Neural cell (in vitro differentiated cells): ENCODE measurements at regions not wholly inside any gene's neighbourhood (a gene's known extent, or its start where the extent isn't known, plus 50 kb on each side); places are given as distances from the start of the nearest gene placed in this dataset.

Experiments
- H2AFZ ChIP-seq: fragments of 200-600, 300-800 bp; sonication (generic), shearing (Covaris generic); 2 replicates; pipeline ENCODE4 v1.6.0; 2014; ENCODE audit warnings: low read depth, mild to moderate bottlenecking, antibody characterized with exemption, low read length, moderate library complexity
- H3F3A ChIP-seq: fragments of 200-600 bp; shearing (Covaris generic); 2 replicates; pipeline ENCODE4 v1.6.1; 2016; ENCODE audit warnings: mild to moderate bottlenecking, moderate library complexity, mixed read lengths, antibody characterized with exemption, low read length; ENCODE audit not compliant: insufficient read depth, poor library complexity, severe bottlenecking
- H3K27ac ChIP-seq: fragments of 200-600, 300-800 bp; sonication (generic), shearing (Covaris generic); 2 replicates; pipeline ENCODE4 v1.5.1; 2014; ENCODE audit warnings: mild to moderate bottlenecking, low read length, moderate library complexity
- H3K27me3 ChIP-seq: fragments of 300-800, 200-600 bp; sonication (generic), shearing (Covaris generic); 2 replicates; pipeline ENCODE4 v1.6.0; 2014; ENCODE audit warnings: mild to moderate bottlenecking, low read depth, low read length, moderate library complexity; ENCODE audit not compliant: insufficient read depth
- H3K36me3 ChIP-seq: fragments of 300-800, 200-600 bp; sonication (generic), shearing (Covaris generic); 2 replicates; pipeline ENCODE4 v1.5.1; 2014; ENCODE audit warnings: mild to moderate bottlenecking, antibody characterized with exemption, low read length, moderate library complexity; ENCODE audit not compliant: insufficient read depth
- H3K4me2 ChIP-seq: fragments of 300-800, 200-600 bp; sonication (generic), shearing (Covaris generic); 2 replicates; pipeline ENCODE4 v1.6.0; 2014; ENCODE audit warnings: mild to moderate bottlenecking, low read length
- H3K4me3 ChIP-seq: fragments of 300-800, 200-600 bp; sonication (generic), shearing (Covaris generic); 2 replicates; pipeline ENCODE4 v1.5.1; 2014; ENCODE audit warnings: mild to moderate bottlenecking, low read length, moderate library complexity
- H3K79me2 ChIP-seq: fragments of 200-600 bp; shearing (Covaris generic); replicated peaks from 2 replicates; pipeline ENCODE4 v1.6.0; 2014; ENCODE audit warnings: mild to moderate bottlenecking, low read length, moderate library complexity; ENCODE audit not compliant: insufficient read depth
- H3K9ac ChIP-seq: fragments of 300-800, 200-600 bp; sonication (generic), shearing (Covaris generic); 2 replicates; pipeline ENCODE4 v1.6.1; 2016; ENCODE audit warnings: mild to moderate bottlenecking, low read length, mixed read lengths
- H3K9me2 ChIP-seq: fragments of 200-600 bp; shearing (Covaris generic); 2 replicates; pipeline ENCODE4 v1.6.1; 2016; ENCODE audit warnings: mild to moderate bottlenecking, low read length, mixed read lengths; ENCODE audit not compliant: insufficient read depth
- H3K9me3 ChIP-seq: fragments of 200-600, 300-800 bp; sonication (generic), shearing (Covaris generic); 2 replicates; pipeline ENCODE4 v1.6.1; 2016; ENCODE audit warnings: mild to moderate bottlenecking, mixed run types, low read length, moderate library complexity, mixed read lengths
- H4K20me1 ChIP-seq: fragments of 200-600 bp; shearing (Covaris generic); 2 replicates; pipeline ENCODE4 v1.6.1; 2016; ENCODE audit warnings: mild to moderate bottlenecking, mixed run types; ENCODE audit not compliant: insufficient read depth
- EP300 ChIP-seq: fragments of 450-650 bp; conservative IDR thresholded peaks from 2 replicates; pipeline ENCODE4 v1.6.1; 2014; ENCODE audit warnings: antibody characterized with exemption, mild to moderate bottlenecking, moderate library complexity; ENCODE audit not compliant: poor library complexity, severe bottlenecking
- EZH2 ChIP-seq: fragments of 200-600, 300-800 bp; shearing (Covaris generic), sonication (generic); IDR thresholded peaks from 2 replicates; pipeline ENCODE4 v1.6.1; 2014; ENCODE audit warnings: antibody characterized with exemption, low read length, borderline replicate concordance, mild to moderate bottlenecking; ENCODE audit not compliant: insufficient read depth, poor library complexity, severe bottlenecking
- MXI1 ChIP-seq: fragments of 450-650 bp; conservative IDR thresholded peaks from 2 replicates; pipeline ENCODE4 v1.6.1; 2014; ENCODE audit warnings: antibody characterized with exemption, mild to moderate bottlenecking; ENCODE audit not compliant: poor library complexity, severe bottlenecking
- POLR2AphosphoS5 ChIP-seq: IDR thresholded peaks from 2 replicates; pipeline ENCODE4 v1.6.1; 2012
- RAD21 ChIP-seq: fragments of 450-650 bp; conservative IDR thresholded peaks from 2 replicates; pipeline ENCODE4 v1.6.1; 2014; ENCODE audit warnings: antibody characterized with exemption, mild to moderate bottlenecking, moderate library complexity
- SMC3 ChIP-seq: fragments of 450-650 bp; conservative IDR thresholded peaks from 2 replicates; pipeline ENCODE4 v1.6.1; 2014; ENCODE audit warnings: antibody characterized with exemption, mild to moderate bottlenecking, moderate library complexity; ENCODE audit not compliant: poor library complexity
- TAF1 ChIP-seq: IDR thresholded peaks from 2 replicates; pipeline ENCODE4 v1.6.1; 2012; ENCODE audit warnings: low read depth
- TF ChIP-seq, protein P1 (sequence below): fragments of 450-650 bp; IDR thresholded peaks from 2 replicates; pipeline ENCODE4 v1.5.1; 2014; ENCODE audit warnings: antibody characterized with exemption, mild to moderate bottlenecking, moderate library complexity; ENCODE audit not compliant: poor library complexity, severe bottlenecking
- TF ChIP-seq, protein P2 (sequence below): IDR thresholded peaks from 2 replicates; pipeline ENCODE4 v1.6.1; 2012; ENCODE audit warnings: borderline replicate concordance

DNA sequence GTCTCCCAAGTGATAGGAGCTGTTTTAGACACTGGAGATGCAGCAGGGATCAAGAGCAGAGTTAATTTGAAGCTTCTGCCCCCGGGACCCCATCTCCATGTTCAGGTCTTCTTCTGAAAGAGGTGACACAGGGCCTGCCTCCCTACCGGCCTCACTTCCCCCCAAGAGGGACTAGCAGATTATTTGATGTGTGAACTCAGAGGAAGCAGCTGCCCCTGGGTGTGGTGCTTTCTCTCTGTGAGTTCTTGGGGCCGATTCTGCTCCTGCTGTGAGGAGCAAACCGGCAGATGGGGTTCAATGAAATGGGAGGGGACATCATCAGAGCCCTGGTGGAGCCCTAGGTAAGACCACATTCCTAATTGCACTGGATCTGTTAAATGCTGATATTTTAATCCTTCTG lies 193.4 kb downstream of the FBXO15 start:
- no peaks in the 10 kb centered on the region for H3K9me2 ChIP-seq
- H3K4me2 ChIP-seq = no peak overlapping the region
- H3K36me3 ChIP-seq = no peaks in the 10 kb centered on the region
- H3K79me2 ChIP-seq = no peaks in the 10 kb centered on the region
- H4K20me1 ChIP-seq = no peaks in the 10 kb centered on the region
- no peaks in the 10 kb centered on the region for H3F3A ChIP-seq
- no peaks in the 10 kb centered on the region for H3K27me3 ChIP-seq
- H3K27ac ChIP-seq = no peak overlapping the region
- H3K9me3 ChIP-seq = no peaks in the 10 kb centered on the region
- TF ChIP-seq POLR2AphosphoS5 = no peak
- no peak for TF ChIP-seq MXI1
- no peak for TF ChIP-seq SMC3
- no peak for TF ChIP-seq EP300
- TF ChIP-seq, protein P1, sequence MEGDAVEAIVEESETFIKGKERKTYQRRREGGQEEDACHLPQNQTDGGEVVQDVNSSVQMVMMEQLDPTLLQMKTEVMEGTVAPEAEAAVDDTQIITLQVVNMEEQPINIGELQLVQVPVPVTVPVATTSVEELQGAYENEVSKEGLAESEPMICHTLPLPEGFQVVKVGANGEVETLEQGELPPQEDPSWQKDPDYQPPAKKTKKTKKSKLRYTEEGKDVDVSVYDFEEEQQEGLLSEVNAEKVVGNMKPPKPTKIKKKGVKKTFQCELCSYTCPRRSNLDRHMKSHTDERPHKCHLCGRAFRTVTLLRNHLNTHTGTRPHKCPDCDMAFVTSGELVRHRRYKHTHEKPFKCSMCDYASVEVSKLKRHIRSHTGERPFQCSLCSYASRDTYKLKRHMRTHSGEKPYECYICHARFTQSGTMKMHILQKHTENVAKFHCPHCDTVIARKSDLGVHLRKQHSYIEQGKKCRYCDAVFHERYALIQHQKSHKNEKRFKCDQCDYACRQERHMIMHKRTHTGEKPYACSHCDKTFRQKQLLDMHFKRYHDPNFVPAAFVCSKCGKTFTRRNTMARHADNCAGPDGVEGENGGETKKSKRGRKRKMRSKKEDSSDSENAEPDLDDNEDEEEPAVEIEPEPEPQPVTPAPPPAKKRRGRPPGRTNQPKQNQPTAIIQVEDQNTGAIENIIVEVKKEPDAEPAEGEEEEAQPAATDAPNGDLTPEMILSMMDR = no peak
- TF ChIP-seq, protein P2, sequence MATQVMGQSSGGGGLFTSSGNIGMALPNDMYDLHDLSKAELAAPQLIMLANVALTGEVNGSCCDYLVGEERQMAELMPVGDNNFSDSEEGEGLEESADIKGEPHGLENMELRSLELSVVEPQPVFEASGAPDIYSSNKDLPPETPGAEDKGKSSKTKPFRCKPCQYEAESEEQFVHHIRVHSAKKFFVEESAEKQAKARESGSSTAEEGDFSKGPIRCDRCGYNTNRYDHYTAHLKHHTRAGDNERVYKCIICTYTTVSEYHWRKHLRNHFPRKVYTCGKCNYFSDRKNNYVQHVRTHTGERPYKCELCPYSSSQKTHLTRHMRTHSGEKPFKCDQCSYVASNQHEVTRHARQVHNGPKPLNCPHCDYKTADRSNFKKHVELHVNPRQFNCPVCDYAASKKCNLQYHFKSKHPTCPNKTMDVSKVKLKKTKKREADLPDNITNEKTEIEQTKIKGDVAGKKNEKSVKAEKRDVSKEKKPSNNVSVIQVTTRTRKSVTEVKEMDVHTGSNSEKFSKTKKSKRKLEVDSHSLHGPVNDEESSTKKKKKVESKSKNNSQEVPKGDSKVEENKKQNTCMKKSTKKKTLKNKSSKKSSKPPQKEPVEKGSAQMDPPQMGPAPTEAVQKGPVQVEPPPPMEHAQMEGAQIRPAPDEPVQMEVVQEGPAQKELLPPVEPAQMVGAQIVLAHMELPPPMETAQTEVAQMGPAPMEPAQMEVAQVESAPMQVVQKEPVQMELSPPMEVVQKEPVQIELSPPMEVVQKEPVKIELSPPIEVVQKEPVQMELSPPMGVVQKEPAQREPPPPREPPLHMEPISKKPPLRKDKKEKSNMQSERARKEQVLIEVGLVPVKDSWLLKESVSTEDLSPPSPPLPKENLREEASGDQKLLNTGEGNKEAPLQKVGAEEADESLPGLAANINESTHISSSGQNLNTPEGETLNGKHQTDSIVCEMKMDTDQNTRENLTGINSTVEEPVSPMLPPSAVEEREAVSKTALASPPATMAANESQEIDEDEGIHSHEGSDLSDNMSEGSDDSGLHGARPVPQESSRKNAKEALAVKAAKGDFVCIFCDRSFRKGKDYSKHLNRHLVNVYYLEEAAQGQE = no peak
- TF ChIP-seq EZH2 = no peak
- no peak for TF ChIP-seq RAD21
- no peak for TF ChIP-seq TAF1
- no peak overlapping the region for H3K4me3 ChIP-seq
- no peak overlapping the region for H3K9ac ChIP-seq
- H2AFZ ChIP-seq = no peak overlapping the region

DNA sequence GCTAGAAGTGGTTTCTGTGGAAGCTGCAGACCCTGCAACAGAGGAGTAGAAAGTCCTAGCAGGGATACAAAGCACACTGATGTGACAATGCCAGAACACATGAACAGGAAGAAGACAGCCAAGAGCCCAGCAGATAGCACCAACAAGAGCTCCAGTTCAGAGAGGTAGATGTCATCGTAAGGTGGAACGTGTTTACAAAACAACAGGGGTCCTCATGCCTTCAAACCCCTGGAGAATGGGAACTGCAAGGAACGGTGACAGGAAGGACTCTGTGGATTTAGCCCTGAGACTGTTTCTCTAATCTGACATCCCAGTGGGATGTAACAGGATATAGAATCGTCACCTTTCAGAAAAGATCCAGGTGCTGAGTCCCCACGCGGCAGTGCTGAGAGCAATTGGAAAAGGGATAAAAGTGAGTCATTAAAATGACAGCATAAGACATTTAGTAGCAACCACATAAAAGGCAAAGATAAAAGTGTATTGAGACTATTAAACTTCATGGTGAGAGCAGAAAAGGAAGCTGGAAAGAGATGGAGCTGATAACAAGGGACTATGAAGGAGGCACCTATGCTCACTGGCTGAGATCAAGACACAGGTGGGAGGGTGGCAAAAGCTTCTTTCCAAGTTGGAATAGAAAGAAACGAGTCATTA lies 195.2 kb downstream of the FBXO15 start:
- no peak overlapping the region for H3K27ac ChIP-seq
- H3K79me2 ChIP-seq = no peaks in the 10 kb centered on the region
- H3K4me2 ChIP-seq = no peak overlapping the region
- no peaks in the 10 kb centered on the region for H3K36me3 ChIP-seq
- TF ChIP-seq EP300 (no peak), SMC3 (no peak), TAF1 (no peak), MXI1 (no peak), EZH2 (no peak), POLR2AphosphoS5 (no peak), RAD21 (no peak)
- TF ChIP-seq, protein P1 = no peak
- TF ChIP-seq, protein P2 = no peak
- H3K9ac ChIP-seq = no peak overlapping the region
- no peaks in the 10 kb centered on the region for H3K9me3 ChIP-seq
- no peaks in the 10 kb centered on the region for H3F3A ChIP-seq
- no peak overlapping the region for H3K4me3 ChIP-seq
- H4K20me1 ChIP-seq = no peaks in the 10 kb centered on the region
- no peaks in the 10 kb centered on the region for H3K9me2 ChIP-seq
- no peaks in the 10 kb centered on the region for H3K27me3 ChIP-seq
- no peak overlapping the region for H2AFZ ChIP-seq
